GM12892 (cell line): ENCODE measurements at regions not wholly inside any gene's neighbourhood (a gene's known extent, or its start where the extent isn't known, plus 50 kb on each side); places are given as distances from the start of the nearest gene placed in this dataset.

Experiments
- POLR2A ChIP-seq: IDR thresholded peaks from 2 replicates; pipeline ENCODE4 v1.6.1; 2011; ENCODE audit warnings: low read depth, low read length, control low read depth
- TAF1 ChIP-seq: IDR thresholded peaks from 2 replicates; pipeline ENCODE4 v1.6.1; 2011; ENCODE audit warnings: low read depth, mild to moderate bottlenecking, control low read depth, low read length, borderline replicate concordance

- TF ChIP-seq TAF1 (no peak), POLR2A (no peak)
These were observed 652.3 kb downstream of the PTPRC start for GRCh38 chr1:199291022-199291740.
